Left hindlimb (tissue), 1 donor: ENCODE measurements at regions not wholly inside any gene's neighbourhood (a gene's known extent, or its start where the extent isn't known, plus 50 kb on each side); places are given as distances from the start of the nearest gene placed in this dataset.
"Not testable (repeated sequence)": the region's sequence is repeated elsewhere in the genome, so short reads cannot be mapped to it uniquely, and the experiment has no call there.

Source experiments
- DNase-seq: peaks from one replicate; pipeline ENCODE4 v3.0.0-alpha.2; 2018

- no peak for DNase-seq
Measured at GRCh38 chr12:126404293-126404881, 1339.2 kb downstream of the AACS start.

- DNase-seq: no peak
Measured at GRCh38 chr12:126418400-126418799, 1353.2 kb downstream of the AACS start.

GRCh38 chr12:126419131-126419530 is 1353.9 kb downstream of the AACS start:
- no peak for DNase-seq

GRCh38 chr12:126424696-126425095 is 1359.5 kb downstream of the AACS start:
- no peak for DNase-seq

GRCh38 chr12:126425264-126425663 is 1360.0 kb downstream of the AACS start:
- no peak for DNase-seq

GRCh38 chr12:126428769-126429168 is 1363.5 kb downstream of the AACS start:
- DNase-seq: no peak

- no peak for DNase-seq
Measured at GRCh38 chr12:126430921-126431320, 1365.7 kb downstream of the AACS start.

- DNase-seq: no peak
Measured at GRCh38 chr12:126431767-126432166, 1366.5 kb downstream of the AACS start.

- DNase-seq: no peak
Measured at GRCh38 chr12:126432780-126433179, 1367.5 kb downstream of the AACS start.

GRCh38 chr12:126434412-126434985 is 1369.3 kb downstream of the AACS start:
- no peak for DNase-seq

- DNase-seq: no peak
Measured at GRCh38 chr12:126436041-126436440, 1370.8 kb downstream of the AACS start.

GRCh38 chr12:126437934-126438333 is 1372.7 kb downstream of the AACS start:
- DNase-seq: no peak

- no peak for DNase-seq
Measured at GRCh38 chr12:126443977-126444376, 1378.7 kb downstream of the AACS start.

GRCh38 chr12:126447346-126447745 is 1382.1 kb downstream of the AACS start:
- DNase-seq: no peak

GRCh38 chr12:126451809-126452208 is 1386.6 kb downstream of the AACS start:
- DNase-seq: no peak

GRCh38 chr12:126452686-126453085 is 1387.5 kb downstream of the AACS start:
- DNase-seq: not testable (repeated sequence)

- no peak for DNase-seq
Measured at GRCh38 chr12:126454581-126454980, 1389.3 kb downstream of the AACS start.

GRCh38 chr12:126457776-126458175 is 1392.5 kb downstream of the AACS start:
- no peak for DNase-seq

- DNase-seq: no peak
Measured at GRCh38 chr12:126464153-126464552, 1398.9 kb downstream of the AACS start.

- no peak for DNase-seq
Measured at GRCh38 chr12:126469211-126469610, 1404.0 kb downstream of the AACS start.

GRCh38 chr12:126474703-126475102 is 1409.5 kb downstream of the AACS start:
- no peak for DNase-seq

- DNase-seq: no peak
Measured at GRCh38 chr12:126480451-126480850, 1415.2 kb downstream of the AACS start.

- no peak for DNase-seq
Measured at GRCh38 chr12:126481688-126482087, 1416.5 kb downstream of the AACS start.

GRCh38 chr12:126482238-126482889 is 1417.1 kb downstream of the AACS start:
- no peak for DNase-seq
